Stimulated activated CD4-positive, alpha-beta T cell treated with anti-CD3 and anti-CD28 coated beads, Interleukin-12 subunit alpha, Interleukin-12 subunit beta, amount 100 ng/mL, for 24 hours (primary cell): ENCODE measurements at regions not wholly inside any gene's neighbourhood (a gene's known extent, or its start where the extent isn't known, plus 50 kb on each side); places are given as distances from the start of the nearest gene placed in this dataset.

Experiments used
- DNase-seq, 2 experiments: peaks; one replicate each; pipeline ENCODE4 v3.0.0-alpha.2; 2020; ENCODE audit warnings: low read depth in 2 of 2

DNA sequence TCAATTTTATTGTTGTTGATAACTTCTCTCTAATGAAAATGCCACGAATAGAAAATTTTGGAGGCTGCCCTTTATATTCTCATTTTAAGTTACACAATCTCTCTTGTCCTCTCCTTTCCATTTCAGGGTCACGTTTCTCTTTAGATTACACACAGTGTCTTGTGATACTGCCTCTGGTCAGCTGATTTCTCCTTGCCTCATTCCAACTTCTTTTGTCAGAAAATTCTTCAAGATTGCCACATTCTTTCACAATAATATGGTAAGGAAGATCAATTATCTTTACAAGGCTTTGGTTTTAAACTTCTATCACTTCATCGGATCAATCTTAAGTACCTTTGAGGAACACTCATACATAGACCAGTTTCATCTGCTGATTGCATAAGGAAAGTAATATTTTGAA, 370.3 kb downstream of the RFPL4B start:
- DNase-seq, result no peak

DNA sequence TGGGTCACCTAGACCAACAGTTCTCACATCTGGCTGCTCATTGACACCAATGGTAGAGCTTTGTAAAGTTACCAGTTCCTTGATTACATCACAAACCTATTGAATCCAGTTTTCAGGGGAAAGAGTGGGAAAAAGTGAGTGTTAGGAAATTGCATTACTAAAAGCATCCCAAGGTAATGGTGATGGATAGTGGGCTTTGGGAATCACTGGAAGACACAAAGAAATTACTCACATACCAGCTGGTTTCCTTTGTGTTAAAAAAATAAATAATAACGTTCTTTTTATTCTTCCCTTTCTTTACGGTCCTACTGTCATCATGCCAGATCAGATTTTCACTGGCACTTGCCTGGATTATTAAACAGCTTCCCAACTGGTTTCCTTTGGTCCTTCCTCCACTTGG, 370.7 kb downstream of the RFPL4B start:
- no peak for DNase-seq

DNA sequence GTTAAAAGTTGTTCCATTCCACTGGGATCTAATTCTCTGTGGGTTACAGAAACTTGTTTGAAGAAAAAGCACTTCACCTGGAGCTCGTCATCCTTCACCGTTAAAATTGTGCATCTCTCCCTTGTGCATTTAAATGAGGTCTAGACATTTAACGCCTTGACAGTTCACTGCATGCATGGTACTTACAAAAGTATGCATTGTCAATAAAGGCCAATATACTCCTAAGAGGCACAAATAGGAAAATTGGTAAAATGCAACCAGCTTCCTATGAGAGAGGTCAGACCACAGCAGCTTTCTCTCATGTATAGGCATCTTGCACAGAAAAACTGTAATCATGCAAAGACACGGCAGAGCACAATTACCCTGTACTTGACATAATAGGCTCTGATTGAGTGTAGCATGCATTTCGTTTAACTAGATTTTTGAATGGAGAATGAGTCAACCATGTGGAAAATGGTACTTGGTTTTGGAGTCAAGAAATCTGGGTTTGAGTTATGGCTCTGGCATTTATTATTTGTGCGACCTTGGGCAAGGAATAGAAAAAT, 378.5 kb downstream of the RFPL4B start:
- no peak for DNase-seq

DNA sequence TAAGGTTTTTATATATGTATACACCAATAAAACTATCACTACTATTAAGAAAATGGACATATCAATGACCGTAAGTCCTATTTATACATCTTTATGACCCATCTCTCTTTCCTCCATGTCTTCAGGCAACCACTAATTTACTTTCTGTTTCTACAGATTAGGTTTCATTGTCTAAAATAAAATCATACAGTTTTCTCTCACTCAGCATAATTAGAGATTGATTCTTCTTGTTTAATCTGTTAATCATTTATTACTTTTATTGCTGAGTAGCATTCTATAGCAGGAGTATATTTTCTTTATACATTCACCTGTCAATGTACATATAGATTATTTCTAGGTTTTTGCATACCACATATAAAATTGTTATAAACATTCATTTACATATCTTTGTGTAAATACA, 388.0 kb downstream of the RFPL4B start:
- DNase-seq, result no peak

DNA sequence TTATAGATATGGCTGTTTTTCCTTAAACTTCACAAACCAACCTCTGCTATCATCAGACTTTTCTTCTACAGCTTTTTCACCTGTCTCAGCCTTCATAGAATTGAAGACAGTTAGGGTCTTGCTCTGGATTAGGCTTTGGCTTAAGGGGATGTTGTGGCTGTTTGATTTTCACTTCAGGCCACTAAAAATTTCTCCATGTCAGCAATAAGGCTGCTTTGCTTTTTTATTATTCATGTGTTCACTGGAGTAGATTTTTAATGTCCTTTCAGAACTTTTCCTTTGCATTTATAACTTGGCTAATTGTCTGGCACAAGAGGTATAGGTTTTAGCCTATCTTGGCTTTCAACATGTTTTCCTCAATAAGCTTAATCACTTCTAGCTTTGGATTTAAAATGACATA, 392.6 kb downstream of the RFPL4B start:
- no peak for DNase-seq

DNA sequence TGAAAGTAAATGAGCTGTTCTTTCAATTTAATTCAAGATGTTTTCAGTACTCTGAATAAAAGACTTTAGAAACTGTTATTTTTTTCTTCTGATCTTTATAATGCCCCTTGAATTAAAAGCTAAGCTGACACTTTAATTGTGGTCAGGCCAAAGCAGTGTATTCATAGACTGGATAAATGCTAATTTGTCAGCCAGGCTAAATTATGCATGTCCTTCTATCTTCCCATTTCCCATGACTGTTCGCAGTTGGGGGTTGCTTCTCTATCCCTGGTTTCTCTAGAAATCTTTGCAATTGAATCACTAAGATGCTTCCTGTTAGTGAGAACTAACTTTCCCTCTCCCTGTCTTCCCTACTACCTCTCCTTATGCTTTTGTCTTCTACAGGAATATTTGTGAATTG, 396.2 kb downstream of the RFPL4B start:
- no peak for DNase-seq

DNA sequence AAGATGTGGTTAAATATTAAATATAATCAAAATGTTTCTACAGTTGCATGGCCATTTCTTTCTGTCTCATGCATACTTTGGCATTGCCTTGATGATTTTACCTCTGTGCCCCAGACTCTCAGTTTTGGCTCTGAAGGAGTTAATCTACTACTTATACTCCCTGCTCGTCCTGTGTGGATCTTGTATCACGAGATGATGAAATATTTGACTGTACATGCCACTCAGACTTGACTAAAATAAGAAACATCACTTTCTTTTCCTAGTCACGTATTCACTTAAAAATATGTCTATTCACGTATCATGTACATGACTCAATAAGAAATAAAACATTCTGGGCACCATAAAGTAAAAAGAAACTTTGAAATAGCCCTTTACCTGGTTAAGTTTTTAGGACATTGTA, 397.7 kb downstream of the RFPL4B start:
- no peak for DNase-seq

DNA sequence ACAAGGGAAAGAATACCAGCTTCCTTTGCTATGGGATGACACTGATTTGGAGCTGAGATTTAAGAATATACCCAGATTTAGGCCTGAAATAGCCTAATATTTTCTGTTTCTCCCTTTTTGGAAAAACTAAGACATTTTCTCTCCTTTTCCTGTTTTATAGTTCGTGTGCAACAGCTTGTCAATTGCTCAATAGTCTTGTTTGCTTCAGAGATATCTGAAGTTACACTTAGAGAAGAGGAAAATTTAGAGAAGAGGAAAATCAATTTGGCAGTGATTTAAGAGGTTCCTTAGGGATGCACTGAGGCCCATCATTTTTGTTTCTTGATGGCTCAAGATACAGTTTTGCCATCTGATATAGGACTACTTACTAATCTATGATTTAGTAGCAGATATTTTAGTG, 398.6 kb downstream of the RFPL4B start:
- DNase-seq, result no peak

DNA sequence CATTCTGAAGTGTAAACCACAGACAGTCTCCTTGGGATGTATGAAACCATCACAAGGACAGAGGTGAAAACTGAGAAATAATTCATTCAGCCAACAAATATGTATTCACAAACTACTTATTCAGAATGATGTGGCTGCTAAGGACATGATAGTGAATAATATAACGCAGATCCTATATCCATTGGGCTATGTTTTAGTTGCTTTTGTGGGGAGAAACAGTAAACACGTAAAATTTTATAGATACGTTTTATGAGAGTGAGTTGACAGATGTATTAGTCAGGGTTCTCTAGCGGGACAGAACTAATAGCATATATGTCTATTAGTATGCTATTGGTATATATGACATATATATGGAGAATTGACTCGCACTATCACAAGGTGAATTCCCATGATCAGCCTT, 402.5 kb downstream of the RFPL4B start:
- no peak for DNase-seq

DNA sequence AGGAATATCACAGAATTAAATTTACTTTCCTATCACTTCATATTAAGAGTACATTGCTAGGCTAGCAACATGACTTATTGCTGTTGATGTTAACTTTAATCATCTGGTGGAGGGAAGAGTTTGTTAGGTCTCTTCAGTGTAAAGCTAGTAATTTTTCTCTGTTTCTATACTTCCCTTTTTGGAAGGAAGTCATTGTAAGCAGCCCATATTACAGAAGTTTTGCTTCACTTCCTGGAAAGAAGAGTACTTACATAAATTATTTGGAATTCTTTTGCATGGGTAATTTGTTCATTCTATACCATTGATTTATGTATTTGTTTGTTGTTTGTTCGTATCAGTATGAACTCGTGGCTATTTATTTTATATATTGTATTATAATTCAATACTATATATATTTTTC, 405.2 kb downstream of the RFPL4B start:
- no peak for DNase-seq

DNA sequence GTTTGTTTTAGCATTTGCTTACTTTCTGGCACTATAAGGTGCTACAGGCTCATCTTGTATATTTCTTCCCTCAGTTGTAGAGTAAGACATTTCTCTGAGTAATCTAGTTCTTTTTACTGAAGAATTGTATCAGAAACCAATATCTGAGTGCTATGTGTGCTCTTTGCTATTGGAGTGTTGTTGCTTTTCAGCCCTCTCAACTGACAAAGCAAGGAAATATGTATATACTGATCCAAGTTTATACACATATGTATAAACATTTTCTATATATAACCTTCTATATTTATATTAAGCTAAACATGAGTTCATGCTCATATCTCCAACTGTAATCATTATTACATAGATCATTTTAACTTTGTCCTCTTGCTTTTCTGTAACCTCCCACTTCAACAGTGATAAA, 405.7 kb downstream of the RFPL4B start:
- DNase-seq, result no peak

DNA sequence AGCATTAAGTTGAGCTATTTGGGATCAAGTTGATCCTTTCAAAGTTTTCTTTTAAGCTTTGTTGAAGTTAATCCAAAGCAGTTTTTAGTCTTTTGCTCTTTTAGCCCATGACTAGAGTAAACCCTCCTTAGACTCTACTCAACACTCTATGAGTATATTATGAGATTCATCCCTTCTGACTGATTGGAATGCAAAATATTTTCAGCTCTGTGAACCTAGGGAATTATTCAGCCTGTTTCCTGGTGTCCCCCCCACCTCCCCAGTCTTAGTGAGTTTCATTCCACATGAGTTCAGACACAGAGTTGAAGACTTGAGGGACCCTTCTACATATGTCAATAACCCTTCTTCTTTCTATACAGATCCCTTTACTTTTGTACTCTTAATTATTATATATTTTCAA, 413.7 kb downstream of the RFPL4B start:
- DNase-seq, result no peak

DNA sequence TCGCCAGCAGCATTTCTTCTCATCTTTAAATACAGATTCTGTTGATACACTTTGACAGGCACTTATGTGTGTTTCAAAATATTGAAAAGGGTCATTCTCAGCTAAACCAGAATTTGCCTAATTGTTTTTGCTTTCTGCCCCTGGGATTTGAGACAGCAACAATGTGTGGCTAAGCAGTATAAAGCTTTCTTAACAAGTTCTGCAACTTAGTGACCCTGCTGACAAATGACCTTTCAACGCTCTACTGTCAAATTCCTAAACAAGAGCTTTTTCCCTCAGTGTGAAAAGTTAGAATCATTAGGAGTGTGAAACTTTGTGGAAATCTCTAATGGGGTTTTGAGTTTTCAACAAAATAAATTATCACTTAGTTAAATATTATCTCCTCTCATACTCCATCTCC, 414.6 kb downstream of the RFPL4B start:
- DNase-seq, result no peak

DNA sequence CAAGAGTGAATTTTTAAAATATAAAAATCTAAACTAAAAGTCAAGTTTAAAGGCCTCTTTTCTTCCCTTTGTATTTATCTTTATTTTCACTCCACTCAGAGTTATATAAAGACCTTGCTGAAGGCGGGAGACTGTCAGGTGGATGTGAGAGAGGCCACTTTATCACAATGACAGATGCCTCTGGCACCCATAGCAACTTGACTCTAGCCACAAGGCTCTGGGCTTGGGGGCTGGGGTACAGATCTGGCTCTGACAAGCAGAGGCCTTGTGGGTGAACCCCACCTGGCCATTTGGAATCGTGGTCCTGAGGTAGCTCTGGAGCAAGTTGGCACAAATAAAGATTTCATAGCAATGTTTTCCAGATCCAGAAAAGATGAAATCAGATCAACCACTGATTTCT, 417.2 kb downstream of the RFPL4B start:
- no peak for DNase-seq

DNA sequence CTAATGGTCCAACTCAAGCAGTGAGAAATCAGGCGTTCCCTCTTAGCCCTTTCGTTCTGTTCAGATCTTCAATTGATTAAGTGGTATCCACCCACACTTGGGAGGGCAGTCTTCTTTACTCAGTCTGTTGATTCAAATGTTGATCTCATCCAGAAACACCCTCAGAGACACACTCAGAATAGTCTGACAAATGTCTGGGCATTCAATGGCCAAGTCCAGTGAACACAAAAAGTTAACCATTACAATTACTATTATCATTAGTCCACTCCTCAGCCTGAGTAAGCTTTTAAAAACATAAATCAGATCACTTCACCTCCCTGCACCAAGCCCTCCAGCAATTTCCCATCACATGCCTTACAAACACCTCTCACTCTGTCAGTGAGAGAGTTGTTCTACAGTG, 423.2 kb downstream of the RFPL4B start:
- no peak for DNase-seq

DNA sequence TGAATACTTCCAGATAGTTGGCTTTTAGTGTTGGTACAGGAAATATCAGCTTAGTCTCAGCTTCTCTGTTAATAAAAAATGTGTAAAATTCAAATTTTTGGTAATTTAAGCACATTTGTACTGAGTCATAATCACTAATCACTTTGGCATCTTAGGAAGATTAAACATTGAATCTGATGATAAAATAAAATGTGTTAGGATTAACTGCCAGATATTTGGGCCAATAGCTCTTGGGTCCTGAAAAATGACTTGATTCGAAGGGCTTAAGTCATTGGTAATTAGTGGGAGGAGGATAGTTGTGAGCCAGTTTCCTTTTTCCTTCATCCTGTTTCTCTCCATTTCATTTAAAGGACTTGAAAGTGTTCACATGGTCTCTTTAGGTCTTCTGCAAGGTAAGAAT, 426.1 kb downstream of the RFPL4B start:
- no peak for DNase-seq

DNA sequence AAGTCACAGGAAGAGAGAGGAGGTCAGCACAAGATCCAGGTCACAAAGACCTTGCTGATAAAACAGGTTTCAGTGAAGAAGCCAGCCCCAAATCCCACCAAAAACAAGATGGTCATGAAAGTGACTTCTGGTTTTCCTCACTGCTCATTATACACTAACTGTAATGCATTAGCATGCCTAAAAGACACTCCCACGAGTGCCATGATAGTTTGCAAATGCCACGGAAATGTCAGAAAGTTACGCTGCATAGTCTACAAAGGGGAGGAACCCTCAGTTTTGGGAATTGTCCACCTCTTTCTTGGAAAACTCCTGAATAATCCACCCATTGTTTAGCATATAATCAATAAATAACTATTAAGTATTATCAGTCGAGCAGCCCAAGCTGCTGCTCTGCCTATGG, 427.2 kb downstream of the RFPL4B start:
- no peak for DNase-seq

DNA sequence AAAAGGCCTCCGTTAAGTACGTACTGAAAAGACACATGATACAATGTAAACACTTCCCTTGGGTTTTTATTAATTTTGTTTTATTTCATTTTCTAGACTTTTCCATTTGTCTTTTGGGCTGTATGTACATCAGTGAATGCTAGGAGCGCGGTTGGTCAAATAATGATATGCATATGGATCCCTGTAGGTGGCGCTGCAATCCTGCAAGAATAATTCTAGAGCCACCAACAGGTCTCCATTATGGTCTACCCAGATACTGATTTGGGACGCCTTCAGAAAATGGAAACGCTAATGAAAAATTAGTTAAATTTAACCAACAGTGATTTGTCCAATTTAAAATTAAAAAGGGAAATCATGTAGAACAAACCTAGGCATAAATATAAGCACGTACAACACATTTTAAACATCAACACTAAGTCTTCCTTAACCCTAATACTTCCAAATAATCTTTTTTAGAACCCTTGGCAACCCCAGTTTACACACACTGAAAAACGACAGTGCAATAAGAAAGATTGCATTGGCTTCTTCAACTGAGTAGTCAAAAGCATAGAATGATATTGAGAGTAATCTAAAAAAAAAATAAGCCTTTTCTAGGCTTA, 433.5 kb downstream of the RFPL4B start:
- peak in 1 of 2 experiments; percentile 8 for DNase-seq

DNA sequence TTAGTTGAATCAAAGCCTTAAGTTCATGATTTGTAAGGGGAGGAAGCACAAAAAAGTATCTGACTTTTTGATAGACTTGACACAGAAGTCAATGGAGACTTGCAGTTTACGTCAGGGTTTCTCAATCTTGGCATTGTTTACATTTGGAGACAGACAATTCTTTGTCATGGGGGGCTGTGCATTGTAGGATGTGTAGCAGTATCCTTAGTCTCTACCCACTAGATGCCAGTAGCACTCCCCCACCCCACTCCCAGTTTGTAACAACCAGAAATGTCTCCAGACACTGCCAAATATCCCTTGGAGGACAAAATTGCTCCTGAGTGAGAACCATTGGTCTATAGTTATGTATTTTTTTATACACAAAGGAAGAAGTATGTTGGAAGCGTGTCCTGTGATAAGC, 434.1 kb downstream of the RFPL4B start:
- no peak for DNase-seq

DNA sequence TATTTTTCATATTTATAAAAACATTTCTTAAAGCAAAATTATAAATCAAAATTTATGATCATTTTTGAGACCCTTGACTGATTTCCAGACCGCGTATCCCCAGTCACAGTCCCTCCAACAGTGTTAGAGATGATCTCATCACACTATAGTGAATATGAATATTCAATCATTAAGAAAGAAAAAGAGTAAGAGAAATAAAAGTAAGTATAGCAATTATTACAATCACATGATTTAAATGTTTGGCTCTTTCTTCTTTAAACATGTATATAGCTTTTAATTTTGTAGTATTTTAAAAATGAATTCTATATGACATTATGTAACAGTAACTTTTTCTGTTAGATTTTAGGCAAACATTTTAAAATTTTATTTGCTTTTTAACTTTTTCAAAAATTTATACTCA, 438.3 kb downstream of the RFPL4B start:
- DNase-seq, result no peak

DNA sequence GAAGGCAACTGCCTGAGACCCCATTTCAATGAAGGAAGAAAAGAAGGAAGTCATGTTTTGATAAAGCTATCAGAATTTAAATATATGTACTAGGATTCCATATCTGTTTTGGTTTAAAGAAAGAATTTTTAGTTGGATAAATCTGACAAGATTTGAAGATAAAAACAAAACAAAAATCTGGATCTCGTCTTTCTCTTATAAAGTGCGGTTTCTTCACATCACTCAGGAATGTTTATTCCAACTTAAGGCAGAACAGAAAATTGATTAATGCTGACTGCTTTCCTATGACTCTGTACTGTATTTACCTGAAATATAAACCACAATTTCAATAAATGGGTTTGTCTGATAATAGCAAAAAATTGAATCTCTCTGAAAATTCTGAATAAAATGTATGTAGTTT, 439.7 kb downstream of the RFPL4B start:
- no peak for DNase-seq

DNA sequence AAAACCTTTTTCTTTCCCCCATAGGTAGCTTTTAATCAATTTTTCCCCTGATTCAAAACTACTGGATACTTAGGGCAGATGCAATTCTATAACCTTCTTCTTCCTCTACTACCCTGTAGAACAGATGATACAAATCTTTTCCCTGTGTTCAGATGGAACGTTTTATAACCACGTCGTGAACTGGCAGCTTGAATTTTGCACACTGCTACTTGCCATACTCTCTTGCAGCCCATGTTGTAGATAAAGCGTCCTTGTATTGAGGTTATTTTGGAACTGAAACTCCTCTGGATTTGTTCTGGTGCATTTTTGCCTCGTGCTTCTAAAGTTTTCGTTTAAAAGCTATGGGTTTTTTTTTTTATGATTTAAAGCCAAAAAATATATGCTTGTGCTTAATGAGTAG, 440.2 kb downstream of the RFPL4B start:
- DNase-seq, result no peak

DNA sequence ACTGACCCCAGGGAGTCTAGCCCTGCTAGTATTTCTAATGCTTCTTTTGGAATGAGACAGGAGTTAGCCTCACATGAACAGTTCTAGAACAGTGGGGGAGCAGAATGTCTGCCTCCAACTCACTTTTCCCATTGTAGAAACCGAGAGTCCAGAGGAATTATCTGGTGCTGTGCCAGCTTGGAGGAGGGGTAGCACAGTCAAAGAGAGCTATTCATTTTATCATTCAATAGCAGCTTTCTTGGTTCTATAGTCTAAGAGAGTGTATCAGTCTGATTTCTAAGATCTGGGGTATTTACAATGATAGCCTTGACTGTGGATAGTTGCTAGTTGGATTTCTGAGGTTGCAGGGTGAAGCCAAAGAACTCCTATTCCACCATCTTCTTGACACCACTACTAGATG, 448.2 kb downstream of the RFPL4B start:
- no peak for DNase-seq

DNA sequence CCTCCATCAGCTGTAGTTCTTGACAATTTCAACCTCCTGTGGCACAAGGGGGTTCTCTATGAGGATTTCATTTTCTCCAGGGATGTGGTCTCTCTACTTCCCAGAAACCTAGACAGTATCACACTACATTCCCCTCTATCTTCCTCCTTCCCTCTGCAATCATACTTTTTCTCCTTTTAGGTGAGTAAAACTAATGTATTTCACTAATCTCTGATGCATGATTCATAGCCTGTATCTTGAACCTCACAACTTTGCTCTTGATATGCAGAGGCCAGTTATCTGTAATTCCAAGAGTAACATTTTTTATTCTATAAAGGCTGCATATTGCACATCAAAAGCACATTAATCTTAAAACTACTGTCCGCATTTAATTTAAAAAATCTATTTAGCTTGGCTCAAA, 449.6 kb downstream of the RFPL4B start:
- DNase-seq, result no peak
